ENCODE measurements at regions not wholly inside any gene's neighbourhood (a gene's known extent, or its start where the extent isn't known, plus 50 kb on each side); places are given as distances from the start of the nearest gene placed in this dataset.

- TF ChIP-seq SIN3A (IDR thresholded peaks at IDR 0.05; ENCODE audit: borderline replicate concordance, insufficient read depth, low read depth, low read length) (no peak), CTCF (IDR thresholded peaks at IDR 0.05) (no peak), REST (IDR thresholded peaks at IDR 0.05; ENCODE audit: insufficient read depth in 1 of 2, low read depth in 2 of 2, low read length in 1 of 2) (no peak), POLR2AphosphoS5 (IDR thresholded peaks at IDR 0.05; ENCODE audit: low read depth, low read length) (no peak), TCF7L2 (IDR thresholded peaks at IDR 0.05; ENCODE audit: low read depth, low read length) (no peak)
- Histone ChIP-seq H3K27me3 (ENCODE audit: control insufficient read depth, insufficient read depth, low read length) (no peaks in the 10 kb centered on the region), H3K27ac (ENCODE audit: low read length) (no peak overlapping the region), H3K4me1 (ENCODE audit: control insufficient read depth, insufficient read depth, low read length) (no peaks in the 10 kb centered on the region), H3K36me3 (ENCODE audit: control insufficient read depth, insufficient read depth, low read length) (no peaks in the 10 kb centered on the region), H3K9me3 (ENCODE audit: control insufficient read depth, insufficient read depth, low read depth, low read length) (no peaks in the 10 kb centered on the region), H3K4me3 (ENCODE audit: low read depth in 2 of 2, low read length in 2 of 2) (no peak overlapping the region)
- ChIA-PET POLR2A (no interaction called here), CTCF (no interaction called here)
- DNase-seq (ENCODE audit: low read depth, low spot score), result no peak
- ATAC-seq, result no peak
- intact Hi-C loops (cut with micrococcal nuclease; ENCODE audit: unreplicated experiment), result no loop called here
- in situ Hi-C loops (cut with HindIII; ENCODE audit: low pct_unique_long_range_greater_than_20kb, low sequenced_read_pairs), result no loop called here
- BruUV-seq (replicated peaks), result no TSS peak
Observed at GRCh38 chr5:26432386-26432785, 606.0 kb downstream of the CDH9 start.

- H3K4me3 ChIP-seq (ENCODE audit: low read depth in 2 of 2, low read length in 2 of 2), result no peak overlapping the region
- H3K27ac ChIP-seq (ENCODE audit: low read length), result no peak overlapping the region
- no peak for TF ChIP-seq CTCF (IDR thresholded peaks at IDR 0.05)
- no peak for TF ChIP-seq TCF7L2 (IDR thresholded peaks at IDR 0.05; ENCODE audit: low read depth, low read length)
- TF ChIP-seq REST (IDR thresholded peaks at IDR 0.05; ENCODE audit: insufficient read depth in 1 of 2, low read depth in 2 of 2, low read length in 1 of 2), result no peak
- no peak for TF ChIP-seq POLR2AphosphoS5 (IDR thresholded peaks at IDR 0.05; ENCODE audit: low read depth, low read length)
- TF ChIP-seq SIN3A (IDR thresholded peaks at IDR 0.05; ENCODE audit: borderline replicate concordance, insufficient read depth, low read depth, low read length), result no peak
- no peak for ATAC-seq
- DNase-seq (ENCODE audit: low read depth, low spot score), result no peak
- H3K36me3 ChIP-seq (ENCODE audit: control insufficient read depth, insufficient read depth, low read length), result no peaks in the 10 kb centered on the region
- in situ Hi-C loops (cut with HindIII; ENCODE audit: low pct_unique_long_range_greater_than_20kb, low sequenced_read_pairs) (no loop called here), intact Hi-C loops (cut with micrococcal nuclease; ENCODE audit: unreplicated experiment) (no loop called here)
- no peaks in the 10 kb centered on the region for H3K4me1 ChIP-seq (ENCODE audit: control insufficient read depth, insufficient read depth, low read length)
- no peaks in the 10 kb centered on the region for H3K9me3 ChIP-seq (ENCODE audit: control insufficient read depth, insufficient read depth, low read depth, low read length)
- ChIA-PET POLR2A (no interaction called here), CTCF (no interaction called here)
- H3K27me3 ChIP-seq (ENCODE audit: control insufficient read depth, insufficient read depth, low read length), result no peaks in the 10 kb centered on the region
- no TSS peak for BruUV-seq (replicated peaks)
Observed at GRCh38 chr5:26430323-26430722, 608.1 kb downstream of the CDH9 start.
